ENCODE measurements at regions not wholly inside any gene's neighbourhood (a gene's known extent, or its start where the extent isn't known, plus 50 kb on each side); places are given as distances from the start of the nearest gene placed in this dataset.

- TF ChIP-seq GATA2 (IDR thresholded peaks at IDR 0.05; ENCODE audit: low read depth, low read length) (no peak), GATA3 (IDR thresholded peaks at IDR 0.05; ENCODE audit: low read depth, low read length) (no peak)
Measured at GRCh38 chrX:36501169-36501702, 506.9 kb upstream of the FAM47C start.

Data from SH-SY5Y (cell line).